Endothelial cell (in vitro differentiated cells): ENCODE measurements at regions not wholly inside any gene's neighbourhood (a gene's known extent, or its start where the extent isn't known, plus 50 kb on each side); places are given as distances from the start of the nearest gene placed in this dataset.

Experiments used
- DNase-seq: peaks from one replicate; pipeline ENCODE4 v3.0.0; 2021; ENCODE audit warnings: low spot score
- H3K27ac Mint-ChIP-seq: one replicate; pipeline ENCODE4 v1.8.0; 2021; ENCODE audit warnings: mixed read lengths, inconsistent platforms; ENCODE audit not compliant: unreplicated experiment
- H3K27me3 Mint-ChIP-seq: one replicate; pipeline ENCODE4 v1.8.0; 2021; ENCODE audit warnings: mild to moderate bottlenecking, moderate library complexity, mixed read lengths, inconsistent platforms; ENCODE audit not compliant: unreplicated experiment
- H3K36me3 Mint-ChIP-seq: one replicate; pipeline ENCODE4 v1.8.0; 2021; ENCODE audit warnings: mild to moderate bottlenecking, low read depth, mixed read lengths, inconsistent platforms; ENCODE audit not compliant: unreplicated experiment
- H3K4me1 Mint-ChIP-seq: one replicate; pipeline ENCODE4 v1.8.0; 2021; ENCODE audit warnings: mild to moderate bottlenecking, mixed read lengths, inconsistent platforms; ENCODE audit not compliant: unreplicated experiment
- H3K4me3 Mint-ChIP-seq: one replicate; pipeline ENCODE4 v1.8.0; 2021; ENCODE audit warnings: mild to moderate bottlenecking, mixed read lengths, inconsistent platforms; ENCODE audit not compliant: unreplicated experiment
- H3K9me3 Mint-ChIP-seq: one replicate; pipeline ENCODE4 v1.8.0; 2021; ENCODE audit warnings: mixed read lengths, inconsistent platforms; ENCODE audit not compliant: unreplicated experiment
- CTCF ChIP-seq: fragments of 200-600 bp; sonication (generic); IDR thresholded peaks from one replicate; pipeline ENCODE4 v1.5.0; 2021; ENCODE audit warnings: antibody characterized with exemption; ENCODE audit not compliant: unreplicated experiment

- no peaks in the 10 kb centered on the region for H3K27me3 Mint-ChIP-seq
- TF ChIP-seq CTCF: no peak
- DNase-seq: no peak
- H3K4me1 Mint-ChIP-seq: peaks cover 13% of the 10 kb centered on the region
- H3K36me3 Mint-ChIP-seq: no peaks in the 10 kb centered on the region
- no peak overlapping the region for H3K4me3 Mint-ChIP-seq
- no peaks in the 10 kb centered on the region for H3K9me3 Mint-ChIP-seq
- no peak overlapping the region for H3K27ac Mint-ChIP-seq
Observed at GRCh38 chr7:15862016-15862780, 175.7 kb upstream of the MEOX2 start.

- H3K27me3 Mint-ChIP-seq: no peaks in the 10 kb centered on the region
- DNase-seq: no peak
- H3K4me1 Mint-ChIP-seq: peaks cover 20% of the 10 kb centered on the region
- H3K9me3 Mint-ChIP-seq: no peaks in the 10 kb centered on the region
- H3K27ac Mint-ChIP-seq: no peak overlapping the region
- no peak for TF ChIP-seq CTCF
- H3K4me3 Mint-ChIP-seq: no peak overlapping the region
- H3K36me3 Mint-ChIP-seq: no peaks in the 10 kb centered on the region
Observed at GRCh38 chr7:15860264-15860949, 173.9 kb upstream of the MEOX2 start.

GRCh38 chr7:15857026-15857425, 170.5 kb upstream of the MEOX2 start:
- peaks cover 35% of the 10 kb centered on the region for H3K4me1 Mint-ChIP-seq
- no peaks in the 10 kb centered on the region for H3K9me3 Mint-ChIP-seq
- no peaks in the 10 kb centered on the region for H3K27me3 Mint-ChIP-seq
- no peaks in the 10 kb centered on the region for H3K36me3 Mint-ChIP-seq
- H3K4me3 Mint-ChIP-seq: no peak overlapping the region
- no peak for DNase-seq
- H3K27ac Mint-ChIP-seq: no peak overlapping the region
- no peak for TF ChIP-seq CTCF

GRCh38 chr7:15856311-15856710, 169.8 kb upstream of the MEOX2 start:
- H3K4me1 Mint-ChIP-seq: peaks cover 30% of the 10 kb centered on the region
- H3K27ac Mint-ChIP-seq: no peak overlapping the region
- no peaks in the 10 kb centered on the region for H3K36me3 Mint-ChIP-seq
- H3K27me3 Mint-ChIP-seq: no peaks in the 10 kb centered on the region
- no peak for DNase-seq
- no peak for TF ChIP-seq CTCF
- no peaks in the 10 kb centered on the region for H3K9me3 Mint-ChIP-seq
- no peak overlapping the region for H3K4me3 Mint-ChIP-seq

- H3K4me3 Mint-ChIP-seq: no peak overlapping the region
- no peak for TF ChIP-seq CTCF
- no peak for DNase-seq
- no peak overlapping the region for H3K27ac Mint-ChIP-seq
- no peaks in the 10 kb centered on the region for H3K9me3 Mint-ChIP-seq
- H3K4me1 Mint-ChIP-seq: peaks cover 24% of the 10 kb centered on the region
- H3K27me3 Mint-ChIP-seq: no peaks in the 10 kb centered on the region
- no peaks in the 10 kb centered on the region for H3K36me3 Mint-ChIP-seq
Observed at GRCh38 chr7:15855525-15856109, 169.1 kb upstream of the MEOX2 start.
